Sigmoid colon (tissue), 6 donors: ENCODE measurements at regions not wholly inside any gene's neighbourhood (a gene's known extent, or its start where the extent isn't known, plus 50 kb on each side); places are given as distances from the start of the nearest gene placed in this dataset.

Source experiments
- DNase-seq: peaks from one replicate; pipeline ENCODE4 v3.0.0-alpha.2; 2019
- H3K27ac ChIP-seq, 4 donors: fragments of 200-600 bp; sonication (generic); one replicate each; pipeline ENCODE4 v1.5.1; 2016 to 2019; ENCODE audit warnings: mild to moderate bottlenecking in 1 of 4
- H3K27me3 ChIP-seq, 3 donors: fragments of 200-600 bp; sonication (generic); one replicate each; pipeline ENCODE4 v1.5.1; 2019; ENCODE audit warnings: mild to moderate bottlenecking in 1 of 3
- H3K36me3 ChIP-seq, 4 donors: fragments of 200-600 bp; sonication (generic); one replicate each; pipeline ENCODE4 v1.5.1; 2016 to 2019
- H3K4me1 ChIP-seq, 4 donors: fragments of 200-600 bp; sonication (generic); one replicate each; pipeline ENCODE4 v1.5.1; 2017 to 2019
- H3K4me3 ChIP-seq, 4 donors: fragments of 200-600 bp; sonication (generic); one replicate each; pipeline ENCODE4 v1.5.1; 2017 to 2019; ENCODE audit warnings: mild to moderate bottlenecking in 2 of 4, moderate library complexity in 1 of 4
- H3K9me3 ChIP-seq, 4 donors: fragments of 200-600 bp in 3 of 4; sonication (generic) in 3 of 4; one replicate each; pipeline versions ENCODE4 v1.5.1 to v1.6.1; 2013 to 2019
- CTCF ChIP-seq, 4 experiments: fragments of 450-650 bp in 3 of 4; fragments of 200-600 bp in 1 of 4; IDR thresholded peaks; one replicate each; pipeline ENCODE4 v1.5.1; 2016 to 2019; ENCODE audit warnings: antibody characterized with exemption in 4 of 4, mild to moderate bottlenecking in 3 of 4, moderate library complexity in 2 of 4
- EP300 ChIP-seq, 4 donors: sonication (generic); formaldehyde crosslinking; IDR thresholded peaks; one replicate each; pipeline ENCODE4 v1.6.1; 2017; ENCODE audit warnings: antibody characterized with exemption in 4 of 4
- POLR2A ChIP-seq, 2 donors: fragments of 450-650 bp; IDR thresholded peaks; one replicate each; pipeline ENCODE4 v1.6.1; 2016; ENCODE audit warnings: antibody characterized with exemption in 2 of 2, mild to moderate bottlenecking in 2 of 2, moderate library complexity in 2 of 2
- POLR2AphosphoS5 ChIP-seq, 4 donors: sonication (generic); formaldehyde crosslinking; IDR thresholded peaks; one replicate each; pipeline ENCODE4 v1.6.1; 2017; ENCODE audit warnings: antibody characterized with exemption in 4 of 4
- WGBS, 2 donors: extraction: QIAGEN DNeasy Blood & Tissue Kit; methylation state at CpG; one replicate each; pipeline ENCODE4 v1.1.7; 2013; 5-methylcytosine and 5-hydroxymethylcytosine counted together
- intact Hi-C: fragments of 100-400 bp; cut with DNase I; formaldehyde crosslinking; loops from one replicate; pipeline ENCODE4 v1.15.1; 2023
- donor health status: healthy with polysubstance abuse.
- donor health status: healthy.

GRCh38 chr2:58740426-58740825, 499.3 kb upstream of the FANCL start:
- 40 to 86% methylated on average over 1 of the region's 1 CpG for WGBS, 2 donors

GRCh38 chr2:58739033-58739432, 497.9 kb upstream of the FANCL start:
- Histone ChIP-seq H3K27ac (no peak overlapping the region), H3K4me3 (no peak overlapping the region), H3K27me3 (no peaks in the 10 kb centered on the region), H3K36me3 (no peaks in the 10 kb centered on the region), H3K4me1 (no peaks in the 10 kb centered on the region), H3K9me3 (no peaks in the 10 kb centered on the region)
- TF ChIP-seq CTCF (IDR thresholded peaks at IDR 0.05) (no peak), POLR2A (IDR thresholded peaks at IDR 0.05) (no peak), EP300 (IDR thresholded peaks at IDR 0.05) (no peak), POLR2AphosphoS5 (IDR thresholded peaks at IDR 0.05) (no peak)
- WGBS, 2 donors, result 20 to 69% methylated on average over 1 of the region's 1 CpG
- no peak for DNase-seq
- intact Hi-C loops, result no loop called here

More at GRCh38 chr2:58740426-58740825, 499.3 kb upstream of the FANCL start:
- TF ChIP-seq CTCF (IDR thresholded peaks at IDR 0.05) (no peak), POLR2A (IDR thresholded peaks at IDR 0.05) (no peak), POLR2AphosphoS5 (IDR thresholded peaks at IDR 0.05) (no peak), EP300 (IDR thresholded peaks at IDR 0.05) (no peak)
- H3K36me3 ChIP-seq, result no peaks in the 10 kb centered on the region
- DNase-seq, result no peak
- H3K27me3 ChIP-seq, result no peaks in the 10 kb centered on the region
- no peak overlapping the region for H3K27ac ChIP-seq
- H3K4me1 ChIP-seq, result no peaks in the 10 kb centered on the region
- H3K4me3 ChIP-seq, result no peak overlapping the region
- intact Hi-C loops, result no loop called here
- H3K9me3 ChIP-seq, result no peaks in the 10 kb centered on the region

GRCh38 chr2:58734365-58734764, 493.2 kb upstream of the FANCL start:
- intact Hi-C loops, result no loop called here
- Histone ChIP-seq H3K9me3 (no peaks in the 10 kb centered on the region), H3K27ac (no peak overlapping the region), H3K4me3 (no peak overlapping the region), H3K4me1 (no peaks in the 10 kb centered on the region), H3K27me3 (no peaks in the 10 kb centered on the region), H3K36me3 (no peaks in the 10 kb centered on the region)
- TF ChIP-seq POLR2A (IDR thresholded peaks at IDR 0.05) (no peak), CTCF (IDR thresholded peaks at IDR 0.05) (no peak), POLR2AphosphoS5 (IDR thresholded peaks at IDR 0.05) (no peak)
- DNase-seq, result no peak
- whole genome bisulfite sequencing, 2 donors, result 32 to 47% methylated on average over 1 of the region's 1 CpG

- Histone ChIP-seq H3K4me3 (no peak overlapping the region), H3K27me3 (no peaks in the 10 kb centered on the region), H3K4me1 (no peaks in the 10 kb centered on the region), H3K9me3 (no peaks in the 10 kb centered on the region), H3K36me3 (no peaks in the 10 kb centered on the region), H3K27ac (no peak overlapping the region)
- intact Hi-C loops, result no loop called here
- WGBS, 2 donors, result 95 to 96% methylated on average over 1 of the region's 1 CpG
- no peak for TF ChIP-seq EP300 (IDR thresholded peaks at IDR 0.05)
- no peak for TF ChIP-seq POLR2AphosphoS5 (IDR thresholded peaks at IDR 0.05)
- no peak for TF ChIP-seq CTCF (IDR thresholded peaks at IDR 0.05)
- TF ChIP-seq POLR2A (IDR thresholded peaks at IDR 0.05), result no peak
- no peak for DNase-seq
These were observed 491.9 kb upstream of the FANCL start for GRCh38 chr2:58732999-58733398.

GRCh38 chr2:58731488-58731869, 490.4 kb upstream of the FANCL start:
- Histone ChIP-seq H3K27ac (no peak overlapping the region), H3K4me1 (no peaks in the 10 kb centered on the region), H3K4me3 (no peak overlapping the region), H3K27me3 (no peaks in the 10 kb centered on the region), H3K9me3 (no peaks in the 10 kb centered on the region), H3K36me3 (no peaks in the 10 kb centered on the region)
- 30 to 78% methylated on average over 2 of the region's 2 CpGs for WGBS, 2 donors
- no peak for TF ChIP-seq POLR2A (IDR thresholded peaks at IDR 0.05)
- TF ChIP-seq POLR2AphosphoS5 (IDR thresholded peaks at IDR 0.05), result no peak
- TF ChIP-seq EP300 (IDR thresholded peaks at IDR 0.05), result no peak
- no peak for TF ChIP-seq CTCF (IDR thresholded peaks at IDR 0.05)
- intact Hi-C loops, result no loop called here
- DNase-seq, result no peak
